Right cardiac atrium (tissue), 5 donors: ENCODE measurements at regions not wholly inside any gene's neighbourhood (a gene's known extent, or its start where the extent isn't known, plus 50 kb on each side); places are given as distances from the start of the nearest gene placed in this dataset.
A peak's percentile ranks its signal among the peaks of the same experiment; 100 is the strongest.

Experiments
- ATAC-seq, 2 donors: fragments of 200-7000 bp; cut with Tn5 transposase; one replicate each; pipeline versions ENCODE4 v1.8.0 to v1.9.1; 2020; ENCODE audit warnings: moderate library complexity in 2 of 2, mild to moderate bottlenecking in 1 of 2
- DNase-seq, 3 donors: peaks; one replicate each; pipeline ENCODE4 v3.0.0-alpha.2; 2020
- H3K27ac ChIP-seq: one replicate; pipeline ENCODE4 v1.5.1; 2013; ENCODE audit warnings: mild to moderate bottlenecking, low read length, control low read depth, moderate library complexity
- H3K27me3 ChIP-seq: one replicate; pipeline ENCODE4 v1.6.1; 2013; ENCODE audit not compliant: control insufficient read depth, insufficient read depth
- H3K4me1 ChIP-seq: one replicate; pipeline ENCODE4 v1.6.1; 2013; ENCODE audit warnings: low read length; ENCODE audit not compliant: control insufficient read depth, insufficient read depth
- H3K4me3 ChIP-seq: one replicate; pipeline ENCODE4 v1.5.1; 2013; ENCODE audit warnings: low read length, control low read depth
- H3K9me3 ChIP-seq: one replicate; pipeline ENCODE4 v1.6.1; 2013; ENCODE audit warnings: low read length; ENCODE audit not compliant: control insufficient read depth
- WGBS: extraction: QIAGEN DNeasy Blood & Tissue Kit; methylation state at CpG from one replicate; pipeline ENCODE4 v1.1.7; 2013; 5-methylcytosine and 5-hydroxymethylcytosine counted together
- intact Hi-C, 4 donors: fragments of 100-400 bp; cut with DNase I; formaldehyde crosslinking; loops; one replicate each; pipeline versions ENCODE4 v1.11.0 to v1.14.0; 2022 to 2023
- donor health status: healthy with polysubstance abuse.
- donor health status: DM: no; HTN: yes; CAD: no.
- donor health status: DM: no; HTN: no; CAD: no.
- donor health status: DM: no; HTN: yes; CAD: no; lungs with severe emphysema.
- donor health status: DM: yes; HTN: yes; CAD: no.

GRCh38 chr10:124886610-124887009 lies 55.3 kb upstream of the ZRANB1 start:
- DNase-seq (no peak), ATAC-seq (no peak)
- H3K4me1 ChIP-seq, result no peaks in the 10 kb centered on the region
- intact Hi-C loops, result no loop called here
- 79% methylated on average over 7 of the region's 7 CpGs for WGBS
- H3K27me3 ChIP-seq, result no peaks in the 10 kb centered on the region
- H3K4me3 ChIP-seq, result no peak overlapping the region
- no peaks in the 10 kb centered on the region for H3K9me3 ChIP-seq
- no peak overlapping the region for H3K27ac ChIP-seq

GRCh38 chr10:124888262-124888661 lies 53.7 kb upstream of the ZRANB1 start:
- H3K9me3 ChIP-seq, result no peaks in the 10 kb centered on the region
- H3K4me1 ChIP-seq, result no peaks in the 10 kb centered on the region
- intact Hi-C loops, result no loop called here
- WGBS, result 96% methylated on average over 1 of the region's 1 CpG
- H3K27me3 ChIP-seq, result no peaks in the 10 kb centered on the region
- ATAC-seq (no peak), DNase-seq (no peak)
- no peak overlapping the region for H3K4me3 ChIP-seq
- H3K27ac ChIP-seq, result no peak overlapping the region

GRCh38 chr10:124892031-124892430 lies 49.9 kb upstream of the ZRANB1 start:
- DNase-seq, result peak in 2 of 3 donors; percentile 56 to 61
- ATAC-seq, result peak; percentile 72 to 77
- H3K9me3 ChIP-seq, result no peaks in the 10 kb centered on the region
- WGBS, result 63% methylated on average over 8 of the region's 8 CpGs
- H3K4me1 ChIP-seq, result no peaks in the 10 kb centered on the region
- intact Hi-C loops, result no loop called here
- H3K27ac ChIP-seq, result no peak overlapping the region
- no peaks in the 10 kb centered on the region for H3K27me3 ChIP-seq
- H3K4me3 ChIP-seq, result no peak overlapping the region
